Retinal pigment epithelial cell (primary cell): ENCODE measurements at regions not wholly inside any gene's neighbourhood (a gene's known extent, or its start where the extent isn't known, plus 50 kb on each side); places are given as distances from the start of the nearest gene placed in this dataset.

Experiments used
- DNase-seq: peaks from one replicate; pipeline ENCODE4 v3.0.0-alpha.2; 2010; ENCODE audit warnings: low read depth
- H3K4me3 ChIP-seq: 2 replicates; pipeline ENCODE4 v1.5.1; 2011; ENCODE audit warnings: mild to moderate bottlenecking, low read length, control low read depth, moderate library complexity
- TF ChIP-seq, protein P1 (sequence below): conservative IDR thresholded peaks from 2 replicates; pipeline ENCODE4 v1.5.1; 2011; ENCODE audit warnings: low read depth, low read length, control low read depth, inconsistent platforms

DNA sequence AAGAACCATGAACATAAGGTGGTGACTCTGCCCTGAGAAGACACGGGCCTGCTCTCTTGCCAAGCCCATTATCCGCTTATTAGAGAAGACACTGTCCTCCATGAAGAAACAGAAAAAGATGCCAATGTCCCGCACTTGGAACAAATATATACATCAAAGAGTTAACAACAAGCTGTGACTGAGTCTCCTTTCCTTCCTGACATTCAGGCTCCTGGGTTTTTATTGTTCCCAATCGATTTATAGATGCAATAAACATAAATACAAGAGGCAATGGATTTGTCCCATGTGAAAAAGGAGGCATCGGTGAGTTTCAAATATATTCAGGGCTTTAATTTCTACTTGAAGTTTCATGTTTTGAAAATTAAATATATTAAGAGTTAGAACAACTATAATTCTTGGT is 169.2 kb upstream of the CPEB2 start:
- TF ChIP-seq, protein P1, sequence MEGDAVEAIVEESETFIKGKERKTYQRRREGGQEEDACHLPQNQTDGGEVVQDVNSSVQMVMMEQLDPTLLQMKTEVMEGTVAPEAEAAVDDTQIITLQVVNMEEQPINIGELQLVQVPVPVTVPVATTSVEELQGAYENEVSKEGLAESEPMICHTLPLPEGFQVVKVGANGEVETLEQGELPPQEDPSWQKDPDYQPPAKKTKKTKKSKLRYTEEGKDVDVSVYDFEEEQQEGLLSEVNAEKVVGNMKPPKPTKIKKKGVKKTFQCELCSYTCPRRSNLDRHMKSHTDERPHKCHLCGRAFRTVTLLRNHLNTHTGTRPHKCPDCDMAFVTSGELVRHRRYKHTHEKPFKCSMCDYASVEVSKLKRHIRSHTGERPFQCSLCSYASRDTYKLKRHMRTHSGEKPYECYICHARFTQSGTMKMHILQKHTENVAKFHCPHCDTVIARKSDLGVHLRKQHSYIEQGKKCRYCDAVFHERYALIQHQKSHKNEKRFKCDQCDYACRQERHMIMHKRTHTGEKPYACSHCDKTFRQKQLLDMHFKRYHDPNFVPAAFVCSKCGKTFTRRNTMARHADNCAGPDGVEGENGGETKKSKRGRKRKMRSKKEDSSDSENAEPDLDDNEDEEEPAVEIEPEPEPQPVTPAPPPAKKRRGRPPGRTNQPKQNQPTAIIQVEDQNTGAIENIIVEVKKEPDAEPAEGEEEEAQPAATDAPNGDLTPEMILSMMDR = no peak
- no peak overlapping the region for H3K4me3 ChIP-seq
- no peak for DNase-seq

- no peak for DNase-seq
- H3K4me3 ChIP-seq = no peak overlapping the region
- TF ChIP-seq, protein P1 = no peak
Measured at GRCh38 chr4:14834382-14834781, 167.9 kb upstream of the CPEB2 start.

GRCh38 chr4:14835288-14835687 is 167.0 kb upstream of the CPEB2 start:
- DNase-seq = no peak
- no peak overlapping the region for H3K4me3 ChIP-seq
- TF ChIP-seq, protein P1 = no peak

GRCh38 chr4:14835708-14836425 is 166.4 kb upstream of the CPEB2 start:
- TF ChIP-seq, protein P1 = no peak
- no peak for DNase-seq
- no peak overlapping the region for H3K4me3 ChIP-seq

- DNase-seq = no peak
- no peak overlapping the region for H3K4me3 ChIP-seq
- TF ChIP-seq, protein P1 = peak; percentile 13
Measured at GRCh38 chr4:14837860-14838259, 164.4 kb upstream of the CPEB2 start.

GRCh38 chr4:14841801-14842768 is 160.2 kb upstream of the CPEB2 start:
- H3K4me3 ChIP-seq = no peak overlapping the region
- DNase-seq = no peak
- TF ChIP-seq, protein P1 = no peak
